GM10847 (cell line): ENCODE measurements at regions not wholly inside any gene's neighbourhood (a gene's known extent, or its start where the extent isn't known, plus 50 kb on each side); places are given as distances from the start of the nearest gene placed in this dataset.

Experiments
- POLR2A ChIP-seq: IDR thresholded peaks from 2 replicates; pipeline ENCODE4 v1.6.1; 2011; ENCODE audit not compliant: insufficient read length; ENCODE audit errors: extremely low read depth

- TF ChIP-seq POLR2A = no peak
These were observed 110.9 kb upstream of the TPM1 start for GRCh38 chr15:62931650-62932049.

DNA sequence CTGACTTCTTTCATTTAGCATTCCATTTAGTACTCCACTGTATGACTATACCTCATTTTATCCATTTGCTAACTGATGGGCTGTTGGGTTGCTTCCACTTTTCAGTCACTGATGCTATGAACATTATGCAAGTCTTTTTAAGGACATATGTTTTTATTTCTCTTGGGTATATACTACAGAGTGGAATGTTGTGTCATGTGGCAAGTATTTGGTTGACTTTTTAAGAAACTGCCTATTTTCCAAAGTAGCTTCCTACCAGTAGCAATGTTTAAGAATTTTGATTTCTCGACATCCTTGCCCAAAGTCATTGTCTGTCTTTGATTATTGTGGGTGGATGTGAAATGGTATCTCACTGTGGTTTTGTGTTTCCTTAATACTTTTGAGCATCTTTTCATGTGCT, 110.1 kb upstream of the TPM1 start:
- no peak for TF ChIP-seq POLR2A

GRCh38 chr15:62933386-62933785, 109.2 kb upstream of the TPM1 start:
- TF ChIP-seq POLR2A = no peak

GRCh38 chr15:62934236-62934971, 108.1 kb upstream of the TPM1 start:
- no peak for TF ChIP-seq POLR2A

DNA sequence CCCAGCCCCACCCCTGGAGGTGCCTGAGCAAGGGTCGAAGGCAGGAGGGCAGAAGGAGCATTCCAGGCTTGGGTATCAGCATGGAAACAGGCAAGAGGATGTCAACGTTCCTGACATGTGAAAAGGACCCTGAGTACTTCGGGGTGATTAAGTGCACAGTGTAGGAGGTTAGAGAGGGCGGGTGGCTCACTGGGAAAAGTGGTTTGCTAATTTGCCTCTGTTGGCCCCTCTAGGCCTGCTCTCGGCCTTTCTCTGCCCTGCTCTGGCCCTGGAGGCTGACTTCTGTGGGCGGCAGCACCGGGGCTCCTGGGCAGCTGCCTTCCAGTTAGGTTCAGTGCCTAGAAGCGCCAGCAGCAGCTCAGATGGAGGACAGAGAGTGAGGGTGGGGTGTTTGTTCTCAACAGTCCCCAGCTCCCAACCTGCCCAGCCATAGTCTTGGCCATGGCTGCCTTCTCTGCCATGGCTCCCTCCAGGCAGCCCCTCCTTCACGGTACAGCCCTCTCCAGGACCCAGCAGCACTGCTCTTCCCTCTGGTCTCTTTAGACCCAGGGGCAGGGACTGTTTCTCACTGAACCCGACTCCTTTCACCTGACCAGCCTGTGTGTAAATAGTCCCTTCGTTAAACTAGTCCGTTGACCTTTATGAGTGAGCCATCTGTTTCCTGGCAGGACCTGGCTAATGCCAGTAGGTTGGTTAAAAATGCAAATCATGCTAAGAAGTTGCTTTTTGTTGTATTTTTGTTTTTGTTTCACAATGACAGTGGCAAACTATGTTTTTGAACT, 107.1 kb upstream of the TPM1 start:
- TF ChIP-seq POLR2A = no peak

- no peak for TF ChIP-seq POLR2A
These were observed 103.7 kb upstream of the TPM1 start for GRCh38 chr15:62938825-62939224.

DNA sequence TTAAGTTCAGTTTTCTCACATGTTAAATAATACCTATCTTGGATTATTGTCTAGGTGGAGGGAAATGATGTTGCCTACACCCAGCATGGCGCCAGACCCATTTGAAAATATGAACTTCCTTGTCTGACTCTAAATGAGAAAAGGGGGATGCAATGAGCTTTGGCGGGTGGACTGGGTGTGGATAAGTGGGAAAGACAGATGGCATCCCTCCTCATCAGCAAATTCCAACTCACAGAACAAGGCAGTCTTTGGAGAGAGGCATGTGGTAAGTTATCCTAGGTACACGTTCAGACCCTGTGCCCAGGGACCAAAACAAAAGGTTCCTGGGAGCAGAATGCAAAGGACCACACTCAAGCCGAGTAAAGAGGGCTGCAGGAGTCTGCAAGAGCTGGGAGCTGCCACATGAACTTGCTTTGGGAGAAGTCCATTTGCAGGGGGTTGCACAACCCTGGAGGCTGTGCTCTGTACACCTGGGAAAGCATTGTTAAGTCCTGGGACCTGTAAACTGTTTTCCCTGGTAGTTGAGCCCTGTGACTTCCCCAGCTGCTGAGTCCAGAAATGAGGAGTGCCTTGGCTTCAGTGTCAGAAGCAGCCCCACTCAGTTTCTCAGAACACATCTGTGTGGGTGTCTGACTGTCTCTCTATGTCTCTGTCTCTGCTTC, 102.3 kb upstream of the TPM1 start:
- TF ChIP-seq POLR2A = no peak

GRCh38 chr15:62940755-62941361, 101.7 kb upstream of the TPM1 start:
- TF ChIP-seq POLR2A = no peak

DNA sequence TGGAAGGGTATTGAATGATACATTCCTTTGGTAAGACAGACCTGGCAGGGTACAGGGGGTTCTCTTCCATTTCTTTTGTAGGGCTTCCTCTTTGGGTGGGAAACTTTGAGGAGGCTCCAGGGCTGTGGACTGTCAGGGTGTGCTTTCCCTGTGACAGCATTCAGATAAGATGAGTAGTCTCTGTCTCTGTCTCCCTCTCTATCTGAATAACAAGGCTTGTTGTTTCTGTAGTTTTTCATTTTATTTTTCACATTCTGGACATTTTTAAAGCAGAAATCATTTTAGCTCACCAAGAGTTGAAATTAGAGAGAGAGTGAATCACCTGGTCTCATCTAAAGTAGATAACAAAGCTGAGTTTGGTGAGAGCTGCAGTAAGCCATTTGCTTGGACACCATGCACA, 100.8 kb upstream of the TPM1 start:
- no peak for TF ChIP-seq POLR2A

- no peak for TF ChIP-seq POLR2A
These were observed 100.1 kb upstream of the TPM1 start for GRCh38 chr15:62942428-62942827.

- no peak for TF ChIP-seq POLR2A
These were observed 97.5 kb upstream of the TPM1 start for GRCh38 chr15:62945063-62945462.

- TF ChIP-seq POLR2A = no peak
These were observed 96.8 kb upstream of the TPM1 start for GRCh38 chr15:62945760-62946159.

- no peak for TF ChIP-seq POLR2A
These were observed 95.6 kb upstream of the TPM1 start for GRCh38 chr15:62946940-62947339.

DNA sequence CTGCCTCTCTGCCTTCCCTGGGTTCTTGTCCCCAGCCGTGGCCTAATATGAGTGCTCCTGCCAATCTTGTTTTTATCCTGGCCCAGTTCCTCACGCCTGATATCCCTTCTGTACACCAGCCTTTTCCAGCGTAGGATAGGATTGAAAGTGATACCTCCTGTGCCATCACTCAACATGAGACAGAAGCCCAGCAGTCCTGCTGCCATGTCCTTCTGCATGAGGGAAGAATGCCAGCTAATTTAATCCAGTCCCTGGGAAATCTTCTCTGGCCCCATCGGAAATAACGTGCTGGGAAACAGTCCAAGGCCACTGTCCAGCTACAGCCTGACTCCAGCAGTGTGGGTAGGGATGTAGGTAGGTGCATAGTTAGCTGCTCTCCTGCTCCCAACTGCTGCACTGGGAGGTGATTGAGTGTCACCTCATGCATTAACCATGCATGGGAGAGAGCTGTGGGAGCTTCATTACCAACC, 92.0 kb upstream of the TPM1 start:
- TF ChIP-seq POLR2A = no peak

DNA sequence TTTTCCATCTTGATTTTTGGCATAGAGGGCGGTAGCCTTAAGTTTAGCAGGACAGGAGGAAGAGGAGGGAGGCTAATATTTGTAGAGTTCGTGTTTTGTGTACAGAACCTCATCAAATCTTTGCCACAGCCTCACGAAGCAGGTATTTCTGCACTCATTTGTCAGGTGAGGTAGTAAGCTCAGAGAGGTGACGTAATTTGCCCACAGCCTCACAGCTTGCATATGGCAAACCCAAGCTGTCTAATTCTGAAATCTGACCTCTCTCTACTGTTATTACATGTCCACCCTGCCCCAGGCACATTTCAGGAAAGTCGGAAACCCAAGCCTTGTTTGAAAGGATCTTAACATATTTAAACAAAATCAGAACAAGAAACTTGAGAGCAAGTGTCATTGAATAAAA, 91.1 kb upstream of the TPM1 start:
- TF ChIP-seq POLR2A = no peak
